Stomach (tissue), 4 donors: ENCODE measurements at regions not wholly inside any gene's neighbourhood (a gene's known extent, or its start where the extent isn't known, plus 50 kb on each side); places are given as distances from the start of the nearest gene placed in this dataset.

Source experiments
- CTCF ChIP-seq, 7 experiments: fragments of 450-650 bp in 4 of 7; fragments of 200-600 bp in 3 of 7; sonication (generic) in 3 of 7; IDR thresholded peaks; one replicate each; pipeline ENCODE4 v1.5.1; 2016 to 2019; ENCODE audit warnings: antibody characterized with exemption in 7 of 7, control low read depth in 2 of 7, mild to moderate bottlenecking in 1 of 7
- EP300 ChIP-seq: sonication (generic); formaldehyde crosslinking; IDR thresholded peaks from one replicate; pipeline ENCODE4 v1.6.1; 2017; ENCODE audit warnings: antibody characterized with exemption

- TF ChIP-seq EP300 (no peak), CTCF (IDR thresholded peaks at IDR 0.05) (no peak)
These were observed 317.5 kb downstream of the JRKL start for GRCh38 chr11:96707273-96707672.
